NCI-H748 (cell line): ENCODE measurements at regions not wholly inside any gene's neighbourhood (a gene's known extent, or its start where the extent isn't known, plus 50 kb on each side); places are given as distances from the start of the nearest gene placed in this dataset.
"Not testable (repeated sequence)": the region's sequence is repeated elsewhere in the genome, so short reads cannot be mapped to it uniquely, and the experiment has no call there.

ENCODE experiments used
- DNase-seq: peaks from one replicate; lab custom pipeline; 2025; ENCODE audit not compliant: unreplicated experiment; lab: John Stamatoyannopoulos, UW

- no peak for DNase-seq
These were observed 352.4 kb downstream of the GALC start for GRCh38 chr14:87640553-87640952.

- no peak for DNase-seq
These were observed 354.8 kb downstream of the GALC start for GRCh38 chr14:87638196-87638595.

- no peak for DNase-seq
These were observed 357.5 kb downstream of the GALC start for GRCh38 chr14:87635442-87635841.

GRCh38 chr14:87632796-87633195, 360.2 kb downstream of the GALC start:
- no peak for DNase-seq

GRCh38 chr14:87630846-87631245, 362.1 kb downstream of the GALC start:
- DNase-seq, result no peak

GRCh38 chr14:87629788-87630187, 363.2 kb downstream of the GALC start:
- DNase-seq, result no peak

- DNase-seq, result no peak
These were observed 364.2 kb downstream of the GALC start for GRCh38 chr14:87628780-87629179.

- DNase-seq, result peak; percentile 66
These were observed 364.9 kb downstream of the GALC start for GRCh38 chr14:87628129-87628528.

- DNase-seq, result no peak
These were observed 366.7 kb downstream of the GALC start for GRCh38 chr14:87626266-87626665.

- no peak for DNase-seq
These were observed 369.4 kb downstream of the GALC start for GRCh38 chr14:87623616-87624015.

- no peak for DNase-seq
These were observed 375.9 kb downstream of the GALC start for GRCh38 chr14:87617079-87617478.

GRCh38 chr14:87615822-87616679, 376.9 kb downstream of the GALC start:
- DNase-seq, result peak; percentile 79

GRCh38 chr14:87615047-87615446, 377.9 kb downstream of the GALC start:
- no peak for DNase-seq

GRCh38 chr14:87613881-87614280, 379.1 kb downstream of the GALC start:
- no peak for DNase-seq

- not testable (repeated sequence) for DNase-seq
These were observed 385.9 kb downstream of the GALC start for GRCh38 chr14:87607056-87607455.

- no peak for DNase-seq
These were observed 391.9 kb downstream of the GALC start for GRCh38 chr14:87601036-87601435.

- no peak for DNase-seq
These were observed 392.7 kb downstream of the GALC start for GRCh38 chr14:87600240-87600639.

GRCh38 chr14:87581298-87581697, 411.7 kb downstream of the GALC start:
- DNase-seq, result no peak

GRCh38 chr14:87579036-87579435, 413.9 kb downstream of the GALC start:
- no peak for DNase-seq

- DNase-seq, result no peak
These were observed 417.6 kb downstream of the GALC start for GRCh38 chr14:87575378-87575777.

GRCh38 chr14:87573591-87573990, 419.4 kb downstream of the GALC start:
- DNase-seq, result no peak

- DNase-seq, result no peak
These were observed 425.2 kb downstream of the GALC start for GRCh38 chr14:87567618-87568295.
